ENCODE measurements at regions not wholly inside any gene's neighbourhood (a gene's known extent, or its start where the extent isn't known, plus 50 kb on each side); places are given as distances from the start of the nearest gene placed in this dataset.

DNA sequence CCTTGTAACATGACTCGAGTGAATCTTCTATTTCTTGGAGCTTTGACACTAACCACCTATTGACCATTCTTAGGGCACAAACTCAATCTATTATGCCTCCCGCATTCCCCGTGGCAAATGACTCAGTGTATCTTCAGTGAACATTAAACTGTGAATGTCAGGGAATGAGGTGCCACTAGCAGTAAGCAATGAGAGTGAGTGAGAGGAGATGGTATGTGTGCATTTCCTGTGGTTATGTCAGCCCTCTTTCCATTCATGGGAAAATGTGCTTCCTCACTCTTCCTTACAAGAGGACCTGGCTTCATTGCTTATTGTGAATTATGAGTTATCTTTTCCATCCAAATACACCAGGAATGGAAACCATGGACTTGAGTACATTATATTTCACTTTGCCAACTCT is 229.2 kb downstream of the EMP1 start:
- TF ChIP-seq CTBP1 (IDR thresholded peaks at IDR 0.05; ENCODE audit: borderline replicate concordance) (no peak), TARDBP (IDR thresholded peaks at IDR 0.05) (no peak), BHLHE40 (IDR thresholded peaks at IDR 0.05; ENCODE audit: borderline replicate concordance) (no peak), HDGF (IDR thresholded peaks at IDR 0.05; ENCODE audit: borderline replicate concordance) (no peak), ELF4 (IDR thresholded peaks at IDR 0.05) (no peak), FOXA1 (IDR thresholded peaks at IDR 0.05) (no peak), FOXK2 (IDR thresholded peaks at IDR 0.05) (no peak), FOXM1 (IDR thresholded peaks at IDR 0.05; ENCODE audit: borderline replicate concordance) (no peak), ARNT (IDR thresholded peaks at IDR 0.05) (no peak)

Data from HEK293T (cell line).